GM21447 (cell line): ENCODE measurements at regions not wholly inside any gene's neighbourhood (a gene's known extent, or its start where the extent isn't known, plus 50 kb on each side); places are given as distances from the start of the nearest gene placed in this dataset.

Experiments used
- ATAC-seq: cut with Tn5 transposase; IDR thresholded peaks from one replicate; pipeline ENCODE4 v1.9.1; 2021; ENCODE audit not compliant: unreplicated experiment

DNA sequence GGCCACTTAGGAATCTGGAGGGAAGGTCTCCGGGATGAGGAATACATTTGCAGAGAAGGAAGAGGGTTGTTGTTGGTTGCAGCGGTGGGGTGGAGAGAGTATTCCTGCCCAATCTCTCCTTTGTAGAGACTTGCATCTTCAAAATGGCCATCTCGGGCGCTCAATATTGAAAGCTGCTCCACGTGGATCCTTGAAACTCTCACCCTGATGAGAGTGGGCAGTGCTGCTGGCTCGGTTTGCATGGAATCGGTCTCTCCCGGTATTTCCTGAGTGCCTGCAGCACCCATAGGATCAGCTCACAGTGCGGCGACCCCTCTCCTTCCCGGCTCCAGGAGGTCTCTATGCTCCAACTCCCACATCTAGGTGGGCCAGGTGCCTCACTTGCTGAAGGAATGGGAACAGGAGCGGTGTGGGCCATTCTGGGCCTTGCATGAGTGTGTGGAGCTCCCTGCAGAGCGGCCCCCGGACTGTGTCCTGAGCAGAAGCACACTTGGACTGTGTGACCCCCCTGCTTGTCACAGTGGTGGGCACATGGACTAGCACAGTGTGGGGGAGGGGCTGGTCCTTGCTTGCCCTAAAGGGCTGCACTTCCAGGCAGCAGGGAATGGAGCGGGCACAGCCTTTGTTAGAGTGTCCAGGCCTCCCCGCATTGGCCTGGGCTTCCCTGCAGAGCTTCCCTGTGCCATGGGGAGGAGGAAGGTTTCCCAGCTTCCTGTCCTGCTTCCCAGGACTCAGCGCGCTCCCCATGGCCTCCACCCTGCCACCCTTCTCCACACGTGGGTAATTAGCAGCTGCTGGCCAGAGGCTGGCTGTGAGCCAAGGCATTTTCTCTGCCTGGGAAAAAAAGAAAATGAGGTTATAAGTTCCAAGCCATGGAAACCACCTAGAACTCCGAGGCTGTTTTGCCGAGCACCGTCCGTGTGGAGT lies 139.3 kb downstream of the IRF8 start:
- no peak for ATAC-seq

DNA sequence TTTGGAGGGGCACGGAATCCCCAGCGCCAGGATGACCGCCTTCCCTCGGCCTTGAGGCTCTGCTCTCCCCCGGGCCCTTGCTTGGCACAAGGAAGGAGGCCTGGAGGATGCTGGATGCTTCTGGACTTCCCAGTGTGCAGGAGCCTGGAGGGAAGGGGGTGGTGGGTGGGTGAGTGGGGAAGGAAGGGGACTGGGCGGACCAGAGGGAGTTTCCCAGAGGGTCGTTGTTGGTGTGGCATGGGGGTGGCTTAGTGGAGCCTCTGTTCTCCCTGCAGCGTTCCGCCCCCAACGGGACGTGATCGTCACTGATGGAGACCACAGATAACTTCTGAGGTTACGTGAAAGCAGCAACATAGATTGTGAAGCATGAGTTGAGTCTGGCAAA lies 140.0 kb downstream of the IRF8 start:
- ATAC-seq, result no peak

DNA sequence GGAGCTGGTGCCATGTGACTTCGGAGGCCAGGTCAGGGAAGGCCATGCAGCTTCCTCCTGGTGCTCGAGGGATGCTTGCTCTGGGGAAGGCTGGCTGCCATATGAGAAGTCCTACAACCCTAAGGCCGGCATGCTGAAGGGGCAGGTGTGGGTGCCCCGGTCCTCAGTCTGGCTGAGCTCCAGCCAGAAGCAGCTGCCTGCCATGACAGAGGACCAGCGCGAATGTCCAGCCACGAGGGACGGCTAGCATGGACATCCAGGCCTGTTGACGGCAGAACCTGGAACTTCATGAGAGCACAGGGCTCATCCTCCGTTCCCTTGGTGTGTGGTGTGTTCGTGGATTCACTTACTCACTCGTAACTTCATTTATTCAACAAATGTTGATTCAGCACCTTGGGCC lies 140.6 kb downstream of the IRF8 start:
- ATAC-seq, result no peak

DNA sequence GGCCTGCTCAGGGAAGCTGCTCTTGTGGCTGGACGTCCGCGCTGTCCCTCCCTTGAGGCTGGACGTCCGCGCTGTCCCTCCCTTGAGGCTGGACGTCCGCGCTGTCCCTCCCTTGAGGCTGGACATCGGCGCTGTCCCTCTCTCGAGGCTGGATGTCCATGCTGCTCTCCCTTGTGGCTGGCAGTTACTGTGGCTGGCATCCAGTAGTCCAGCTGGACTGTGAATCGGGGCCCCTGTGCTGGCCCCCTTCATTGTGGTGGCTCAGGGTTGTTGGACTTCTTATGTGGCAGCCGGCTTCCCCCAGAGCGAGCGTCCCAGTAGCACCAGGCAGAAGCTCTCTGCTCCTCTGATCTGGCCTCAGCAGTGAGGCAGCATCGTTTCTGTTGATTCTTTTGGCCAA lies 141.5 kb downstream of the IRF8 start:
- ATAC-seq, result no peak

DNA sequence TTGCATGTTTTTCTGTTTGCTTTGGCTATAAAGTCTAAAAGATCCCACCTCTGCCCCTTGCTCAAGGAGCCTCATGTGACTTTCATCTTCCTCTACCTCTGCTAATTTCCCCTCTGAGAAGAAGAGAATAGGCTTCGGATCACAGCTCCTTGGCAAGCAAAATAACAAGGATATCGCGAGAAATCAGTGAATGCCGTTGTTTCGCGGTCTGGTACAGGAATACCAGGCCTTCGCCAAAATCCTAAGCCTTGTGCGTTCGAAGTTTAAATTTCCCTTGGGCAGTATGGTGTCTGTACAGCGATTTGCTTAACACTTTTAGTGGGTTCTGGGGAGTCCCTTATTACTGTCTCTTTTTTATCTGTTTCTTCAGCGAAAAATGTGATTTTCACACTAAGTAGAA lies 142.3 kb downstream of the IRF8 start:
- ATAC-seq, result no peak

DNA sequence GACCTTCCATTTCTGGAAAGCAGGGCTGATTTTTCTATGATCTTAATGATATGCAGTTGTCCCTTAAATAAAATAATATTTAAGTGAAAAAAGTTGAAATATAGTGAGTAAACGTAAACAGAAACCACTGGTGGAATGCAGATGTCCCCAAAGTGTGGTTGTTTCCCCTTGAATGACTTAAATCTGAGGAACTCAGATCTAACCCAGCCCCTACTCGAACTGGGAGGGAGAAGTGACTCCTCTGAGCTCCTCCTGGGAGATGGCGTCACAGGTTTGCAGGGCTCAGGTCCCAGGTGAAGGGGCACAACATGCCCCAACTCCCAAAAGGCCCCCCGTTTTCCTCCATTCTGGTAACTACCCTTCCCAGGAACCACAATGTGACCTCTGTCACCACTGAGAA lies 142.8 kb downstream of the IRF8 start:
- no peak for ATAC-seq

DNA sequence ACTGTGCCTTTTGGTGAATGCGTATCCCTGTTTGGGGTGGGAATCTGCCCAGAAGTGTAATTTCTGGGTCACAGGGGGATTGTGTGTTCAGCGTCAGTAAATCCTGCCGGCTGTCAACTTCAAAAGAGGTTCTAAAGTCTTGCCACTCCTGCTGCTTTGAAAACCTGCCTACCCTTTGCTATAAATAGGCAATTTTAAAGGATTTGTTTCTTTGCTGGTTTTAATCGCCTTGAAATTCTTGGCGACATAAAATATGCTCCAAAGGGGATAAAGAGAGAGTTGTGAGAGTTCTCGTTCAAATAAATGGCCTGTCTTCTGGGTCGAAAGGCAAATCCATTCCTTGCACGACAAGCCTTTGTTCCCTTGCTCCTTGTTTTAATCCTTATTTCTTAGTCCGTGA lies 143.4 kb downstream of the IRF8 start:
- no peak for ATAC-seq

DNA sequence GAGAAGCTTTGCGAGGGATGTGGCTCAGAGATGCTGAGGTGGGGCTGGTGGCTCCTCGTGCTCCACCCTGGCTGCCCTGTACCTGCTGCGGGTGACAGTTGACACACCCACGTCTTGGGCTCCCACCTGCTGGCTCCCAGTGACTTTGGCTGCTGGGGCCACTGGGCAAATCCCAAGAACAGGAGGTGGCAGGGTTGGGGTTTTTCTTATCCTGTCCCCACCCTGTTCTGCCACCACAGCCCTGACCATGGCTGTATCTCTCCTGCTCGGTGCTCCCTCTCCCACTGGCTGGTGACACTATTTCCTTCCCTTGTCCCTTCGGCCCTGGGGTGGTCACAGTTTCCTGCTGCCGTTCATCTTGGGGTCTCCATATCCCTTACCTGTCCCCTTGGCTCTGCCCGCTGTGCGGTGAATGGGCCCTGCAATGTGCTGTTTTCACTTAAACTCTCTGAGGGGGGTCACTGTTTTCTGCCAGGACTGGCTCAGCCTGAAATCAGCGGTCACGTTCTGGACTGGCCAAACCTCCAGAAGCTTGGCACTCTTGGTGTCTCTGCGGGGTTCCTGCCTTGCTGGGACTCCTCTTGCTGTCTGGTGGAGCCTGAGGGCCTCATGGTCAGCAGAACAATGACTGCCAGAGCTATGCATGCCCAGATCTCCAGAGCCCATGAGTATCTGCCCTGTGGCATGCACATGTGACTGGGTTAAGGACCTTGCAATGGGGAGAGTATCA lies 144.2 kb downstream of the IRF8 start:
- ATAC-seq, result no peak

DNA sequence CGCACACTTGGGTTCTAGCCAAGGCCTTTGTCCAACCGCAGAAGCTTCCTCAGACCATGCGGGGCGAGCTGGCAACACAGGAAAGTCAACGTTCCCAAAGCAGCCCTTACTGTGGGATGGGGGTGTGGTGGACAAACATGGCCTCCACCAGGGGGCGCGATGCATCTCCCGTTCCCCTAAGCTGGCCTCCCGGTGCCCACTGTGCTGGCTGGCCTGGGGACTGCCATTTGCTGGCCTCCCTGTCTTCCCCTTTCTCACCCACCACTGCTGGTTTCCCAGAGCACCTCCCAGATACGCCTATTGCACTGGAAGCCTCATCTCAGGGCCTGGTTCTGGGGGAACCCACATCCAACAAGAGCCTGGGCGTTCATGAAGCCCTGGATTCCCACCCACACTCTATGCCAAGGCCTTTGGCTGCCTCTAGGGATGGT lies 145.3 kb downstream of the IRF8 start:
- no peak for ATAC-seq

DNA sequence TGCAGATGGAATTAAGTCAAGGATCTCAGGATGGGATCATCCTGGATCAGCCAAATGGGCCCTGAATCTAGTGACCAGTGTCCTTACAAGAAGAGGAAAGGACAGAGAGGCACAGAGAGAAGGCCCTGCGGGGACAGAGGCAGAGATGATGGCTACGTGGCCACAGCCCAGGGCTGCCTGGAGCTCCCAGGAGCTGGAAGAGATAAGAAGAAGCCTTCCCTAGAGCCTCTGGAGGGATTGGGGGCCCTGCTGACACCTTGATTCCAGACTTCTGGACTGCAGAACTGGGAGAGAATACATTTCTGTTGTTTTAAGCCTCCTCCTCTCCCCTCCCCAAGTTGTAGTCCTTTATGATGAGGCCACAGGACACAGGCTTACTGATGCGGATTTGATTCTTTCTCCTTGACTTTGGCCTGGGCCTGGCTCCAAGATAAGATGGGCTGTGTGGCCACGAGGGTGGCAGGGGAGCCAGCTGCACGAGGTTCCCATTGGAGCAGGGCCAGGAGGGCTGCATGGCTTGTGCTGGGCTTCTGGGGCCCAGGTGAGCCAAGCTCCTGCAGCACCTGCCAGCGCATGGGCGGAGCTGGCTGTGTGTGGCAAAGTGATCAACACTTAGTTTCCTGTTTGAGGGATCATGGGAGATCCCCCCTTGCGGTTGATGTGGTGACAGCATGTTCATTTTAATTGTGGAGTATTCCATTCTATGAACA lies 146.1 kb downstream of the IRF8 start:
- no peak for ATAC-seq

DNA sequence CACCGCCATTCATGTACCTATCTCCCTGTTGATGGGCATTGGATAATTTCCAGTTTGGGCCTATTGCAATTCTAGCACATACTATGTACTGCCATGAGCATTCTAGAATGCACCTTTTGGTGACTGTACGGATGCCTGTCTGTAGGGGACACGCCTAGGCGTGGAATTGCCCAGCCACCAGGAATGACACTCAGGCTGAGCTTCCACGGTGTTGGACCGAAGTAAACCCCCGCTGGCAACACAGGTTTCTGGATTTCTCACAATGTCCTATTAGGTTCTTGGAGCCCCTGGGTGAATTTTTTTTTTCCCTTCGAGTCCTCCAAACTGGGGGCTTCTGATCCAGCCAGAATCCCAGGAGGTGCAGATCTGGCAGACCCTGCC lies 146.6 kb downstream of the IRF8 start:
- ATAC-seq, result no peak

DNA sequence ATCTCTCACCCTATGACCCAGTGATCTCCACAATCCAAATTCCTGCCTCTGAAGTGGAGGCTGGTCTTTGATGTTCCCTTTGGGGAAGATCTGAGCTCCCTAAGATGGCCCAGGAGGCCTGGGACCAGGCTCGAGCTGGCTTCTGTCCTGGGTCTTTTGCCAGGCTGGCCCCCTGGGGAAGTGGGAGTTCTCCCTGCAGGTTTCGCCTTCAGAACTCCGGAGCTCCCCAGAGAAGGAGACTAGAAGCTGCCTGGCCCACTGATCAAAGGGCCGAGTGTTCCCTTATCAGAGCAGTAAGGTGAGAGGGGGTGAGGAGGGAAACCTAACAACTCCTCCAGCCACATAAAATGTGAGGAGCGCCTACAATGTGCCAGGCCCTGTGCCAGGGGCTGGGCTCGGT lies 147.1 kb downstream of the IRF8 start:
- no peak for ATAC-seq

DNA sequence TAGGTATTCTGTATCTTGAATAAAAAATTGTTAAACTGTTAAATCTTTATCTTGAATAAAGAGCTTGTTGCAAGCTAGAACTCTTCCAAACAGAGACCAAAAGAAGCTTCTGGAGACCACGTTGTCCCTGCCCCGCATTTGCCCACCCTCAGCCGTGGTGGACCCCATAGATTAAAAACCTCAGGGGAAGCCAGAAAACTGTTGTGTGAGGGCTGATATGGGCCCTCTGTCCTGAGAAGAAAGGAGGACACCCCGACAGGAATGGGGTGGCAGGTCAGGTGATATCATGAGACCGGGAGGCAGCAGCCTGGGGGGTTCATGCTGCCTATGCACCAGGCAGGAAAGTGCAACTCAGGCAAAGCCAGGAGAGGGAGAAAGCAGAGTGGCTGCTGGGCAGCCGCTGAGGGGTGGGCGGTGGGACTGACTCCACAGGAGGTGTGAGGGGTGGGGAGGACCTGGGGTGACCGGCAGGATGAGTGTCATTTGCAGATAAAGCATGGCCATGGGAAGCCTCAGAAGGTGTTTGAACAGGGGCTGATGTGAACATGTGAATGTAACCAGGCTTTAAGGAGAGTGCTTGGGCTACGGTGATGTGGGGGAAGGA lies 147.8 kb downstream of the IRF8 start:
- ATAC-seq, result no peak

DNA sequence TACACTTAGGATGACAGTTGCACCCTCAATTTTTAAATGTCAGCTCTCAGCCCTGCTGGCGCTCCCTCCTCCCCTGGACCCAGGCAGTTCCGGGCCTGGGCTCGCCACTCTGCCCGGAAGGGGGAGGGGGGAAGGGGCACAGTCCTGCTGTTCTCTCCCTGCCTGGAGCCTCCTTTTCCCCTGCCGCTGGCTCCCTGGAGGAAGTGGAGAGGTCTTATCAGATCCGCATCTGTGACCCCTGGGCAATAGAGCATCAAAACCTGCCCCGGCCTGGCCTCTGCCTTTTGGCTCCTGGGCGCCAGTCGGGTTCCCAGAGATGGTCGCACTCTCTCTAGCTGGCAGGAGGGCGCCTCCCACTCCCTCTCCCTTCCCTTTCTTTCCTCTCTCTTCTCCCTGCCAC lies 149.3 kb downstream of the IRF8 start:
- ATAC-seq, result no peak

DNA sequence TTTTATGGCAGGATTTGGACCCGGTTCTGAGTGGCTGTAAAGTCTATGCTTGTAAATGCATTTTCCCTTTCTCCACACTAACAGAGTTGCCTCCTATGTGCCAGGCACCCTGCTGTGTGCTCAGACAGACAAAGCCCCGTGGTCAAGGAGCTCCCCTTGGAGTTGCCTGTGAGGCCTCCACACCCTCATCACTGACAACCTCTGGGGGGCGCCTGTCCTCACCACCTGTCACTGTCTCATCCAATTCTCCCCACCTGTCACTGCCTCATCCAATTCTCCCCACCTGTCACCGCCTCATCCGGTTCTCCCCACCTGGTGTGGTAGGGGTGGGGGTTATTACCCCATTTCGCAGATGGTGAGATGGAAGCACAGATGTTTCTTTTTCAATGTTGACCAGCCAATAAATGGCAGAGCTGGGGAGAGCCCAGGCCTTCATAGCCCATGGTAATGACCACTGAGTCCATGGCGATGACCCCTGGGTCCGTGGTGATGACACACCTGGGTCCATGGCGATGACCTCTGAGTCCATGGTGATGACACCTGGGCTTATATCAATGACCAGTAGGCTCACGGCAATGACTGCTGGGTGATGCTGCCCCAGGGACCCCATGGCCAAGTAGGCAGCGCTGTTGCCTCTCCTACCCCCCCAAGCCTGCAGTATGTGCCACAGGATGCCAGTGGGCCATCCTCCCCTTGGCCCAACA lies 150.1 kb downstream of the IRF8 start:
- no peak for ATAC-seq

DNA sequence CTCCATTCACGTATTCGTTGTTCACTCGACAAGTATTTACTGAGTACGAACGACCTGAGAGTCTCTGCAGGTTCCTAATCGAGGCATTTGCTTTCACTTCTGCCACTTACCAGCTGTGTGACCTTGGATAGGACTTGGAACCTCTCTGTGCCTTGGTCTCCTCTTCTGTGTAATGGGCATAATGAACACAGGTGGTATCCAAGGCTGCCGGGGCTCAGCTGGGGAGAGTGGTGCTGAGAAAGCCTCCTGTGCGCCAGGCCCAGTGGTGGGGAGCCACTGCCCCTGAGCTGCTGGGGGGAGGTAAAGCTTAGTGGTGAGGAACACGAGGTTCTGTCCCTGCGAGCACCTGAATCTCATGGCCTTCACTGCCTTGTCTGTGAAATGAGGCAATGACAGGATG lies 150.7 kb downstream of the IRF8 start:
- ATAC-seq, result no peak

DNA sequence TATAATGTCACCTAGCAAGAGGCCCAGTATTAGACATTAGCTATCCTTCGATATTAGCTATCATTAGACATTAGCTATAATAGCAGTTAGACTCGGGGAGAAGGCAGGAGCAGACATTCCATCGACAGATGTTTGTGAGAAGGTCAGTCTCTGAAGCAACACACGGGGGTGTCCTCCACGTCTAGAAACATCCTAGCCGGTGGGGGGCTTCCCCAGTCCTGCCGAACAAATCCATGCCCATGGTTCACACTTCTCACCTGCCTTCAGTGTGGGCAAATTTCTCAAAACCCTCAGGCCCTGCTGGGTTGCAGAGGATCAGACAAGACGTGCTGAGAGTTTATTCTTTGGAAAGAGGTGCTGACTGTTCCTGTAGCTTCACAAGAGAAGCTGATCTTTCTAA lies 151.1 kb downstream of the IRF8 start:
- no peak for ATAC-seq

DNA sequence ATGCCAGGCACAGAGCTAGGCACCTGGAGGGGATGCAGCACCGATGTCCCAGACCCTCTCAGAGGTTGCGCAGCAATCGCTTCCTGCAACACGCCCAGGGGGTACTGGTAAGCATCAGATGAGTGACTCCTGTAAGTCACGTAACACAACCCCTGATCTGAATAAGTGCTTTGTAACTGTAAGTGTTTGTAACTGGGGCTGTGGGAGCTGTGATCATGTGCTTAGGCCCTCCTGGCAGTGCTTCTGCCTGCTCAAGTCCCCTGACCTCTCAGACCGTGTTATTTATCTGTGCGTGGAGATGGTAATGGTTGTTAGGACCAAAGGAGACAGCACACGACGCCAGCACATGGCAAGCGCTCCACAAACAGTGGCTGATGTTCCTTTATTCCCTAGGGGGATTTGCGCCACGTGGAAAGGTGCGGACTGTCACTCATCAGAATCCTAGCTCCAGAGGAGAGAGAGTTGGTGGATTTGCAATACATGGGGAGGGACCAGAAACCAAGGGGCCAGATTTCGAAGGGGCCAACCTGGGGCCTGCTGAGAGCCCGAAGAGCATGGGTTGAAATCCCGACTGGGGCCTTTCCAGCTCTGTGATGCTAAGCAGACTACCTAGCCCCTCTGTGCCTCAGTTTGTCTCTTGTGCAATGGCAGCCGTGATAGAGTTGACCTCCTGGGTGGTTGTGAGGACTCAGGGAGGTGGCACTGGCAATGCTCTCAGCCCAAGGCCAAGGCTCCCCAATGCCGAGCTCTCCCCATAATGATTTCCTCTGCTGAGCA lies 151.8 kb downstream of the IRF8 start:
- ATAC-seq, result no peak

DNA sequence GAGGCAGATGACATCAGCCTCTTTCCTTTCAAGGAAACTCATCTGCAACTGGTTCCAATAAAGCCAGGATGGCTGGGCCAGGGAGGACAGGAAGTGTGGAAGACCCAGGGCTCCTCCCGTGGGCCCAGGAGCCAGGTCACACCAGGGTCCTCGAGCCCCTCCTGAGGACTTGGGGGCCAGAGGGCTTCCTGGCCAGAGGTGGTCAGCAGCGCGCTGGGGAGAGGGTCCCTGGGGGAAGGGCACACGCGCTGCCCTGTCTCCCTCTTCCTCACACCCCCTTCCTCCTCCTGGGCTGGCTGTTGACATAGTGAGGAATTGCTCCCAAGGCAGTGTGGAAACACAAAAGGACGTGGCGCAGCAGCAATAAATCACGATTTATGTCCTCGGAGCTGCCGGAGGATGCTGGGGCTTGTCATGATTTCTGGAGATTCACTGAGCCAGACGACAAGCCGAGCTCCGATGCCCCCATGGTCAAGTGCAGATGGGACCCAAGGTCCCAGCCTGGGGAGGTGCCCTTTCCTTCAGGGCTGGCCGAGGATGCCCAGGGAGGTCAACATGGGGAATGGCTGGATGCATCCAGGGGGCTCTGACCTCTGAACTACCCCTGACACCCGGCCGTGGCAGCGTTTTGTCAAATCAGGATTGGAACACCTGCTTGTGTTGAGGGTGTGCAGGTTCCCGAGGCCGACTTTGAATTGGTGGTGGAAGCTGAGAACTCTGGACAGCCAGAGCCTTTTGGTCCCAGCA lies 152.6 kb downstream of the IRF8 start:
- ATAC-seq, result no peak
